GM12878 (cell line): ENCODE measurements at regions not wholly inside any gene's neighbourhood (a gene's known extent, or its start where the extent isn't known, plus 50 kb on each side); places are given as distances from the start of the nearest gene placed in this dataset.

ENCODE experiments used
- ATAC-seq: fragments of 200-7000 bp; cut with Tn5 transposase; 3 replicates; pipeline ENCODE4 v1.9.1; 2020; ENCODE audit warnings: mild to moderate bottlenecking, moderate library complexity
- BruUV-seq: library from RNA; stranded (reverse); fragments of 400-500 nt; replicated peaks from 2 replicates; lab custom pipeline; 2021; lab: Mats Ljungman, UMichigan
- CTCF ChIA-PET: fragments of 300-600 bp; sonication (Branson Sonifier 250); formaldehyde crosslinking; extraction: SDS; loops from one replicate; lab custom pipeline; 2021; ENCODE audit warnings: inconsistent platforms; lab: Yijun Ruan, JAX
- POLR2A ChIA-PET: fragments of 350-600 bp; formaldehyde crosslinking; extraction: SDS; loops from one replicate; lab custom pipeline; 2021; ENCODE audit warnings: inconsistent platforms; lab: Charles Lee
- RAD21 ChIA-PET: fragments of 300-600 bp; sonication (Branson Sonifier 250); formaldehyde crosslinking; loops from one replicate; lab custom pipeline; 2023; ENCODE audit warnings: antibody characterized with exemption; ENCODE audit not compliant: unreplicated experiment; lab: Charles Lee
- SMC1A ChIA-PET: fragments of 300-600 bp; sonication (Branson Sonifier 250); formaldehyde crosslinking; loops from one replicate; lab custom pipeline; 2023; ENCODE audit not compliant: unreplicated experiment, uncharacterized antibody; lab: Charles Lee
- DNase-seq: peaks from one replicate; pipeline ENCODE4 v3.0.0-alpha.2; 2011; ENCODE audit warnings: low read depth, low spot score
- FAIRE-seq: peaks from 3 replicates; lab custom pipeline; 2011; peaks lifted over from hg19 to GRCh38; lab: Jason Lieb, UNC
- H2AFZ ChIP-seq: 2 replicates; pipeline ENCODE4 v1.6.0; 2011; ENCODE audit warnings: low read depth, low read length, control low read depth; ENCODE audit not compliant: control insufficient read depth
- H3K27ac ChIP-seq: 2 replicates; pipeline ENCODE4 v1.5.1; 2011; ENCODE audit warnings: control low read depth; ENCODE audit not compliant: control insufficient read depth, insufficient read depth
- H3K27me3 ChIP-seq, 2 experiments: replicated peaks in 1 of 2; 2 replicates each; pipeline versions ENCODE4 v1.6.0 to v1.6.1; 2011; ENCODE audit warnings: low read length in 1 of 2; ENCODE audit not compliant: control insufficient read depth in 2 of 2, insufficient read depth in 2 of 2
- H3K36me3 ChIP-seq, 2 experiments: 2 replicates each; pipeline ENCODE4 v1.5.1; 2011; ENCODE audit warnings: low read length in 1 of 2; ENCODE audit not compliant: control insufficient read depth in 2 of 2, insufficient read depth in 2 of 2
- H3K4me1 ChIP-seq: 2 replicates; pipeline ENCODE4 v1.6.1; 2011; ENCODE audit warnings: mild to moderate bottlenecking, low read length, moderate library complexity, mixed read lengths; ENCODE audit not compliant: control insufficient read depth, insufficient read depth
- H3K4me2 ChIP-seq: 2 replicates; pipeline ENCODE4 v1.6.0; 2011; ENCODE audit warnings: control low read depth; ENCODE audit not compliant: control insufficient read depth, insufficient read depth
- H3K4me3 ChIP-seq: fragments of 200-600 bp; sonication (generic); 2 replicates; pipeline ENCODE4 v1.5.1; 2016
- H3K79me2 ChIP-seq: 2 replicates; pipeline ENCODE4 v1.6.0; 2011; ENCODE audit warnings: low read length; ENCODE audit not compliant: control insufficient read depth, insufficient read depth
- H3K9ac ChIP-seq: 2 replicates; pipeline ENCODE4 v1.8.0; 2011; ENCODE audit warnings: low read length, control low read depth, mixed read lengths; ENCODE audit not compliant: control insufficient read depth, insufficient read depth
- H3K9me3 ChIP-seq: replicated peaks from 3 replicates; pipeline ENCODE4 v1.5.1; 2011; ENCODE audit warnings: mild to moderate bottlenecking, low read length; ENCODE audit not compliant: control insufficient read depth, insufficient read depth
- H4K20me1 ChIP-seq: 2 replicates; pipeline ENCODE4 v1.6.0; 2011; ENCODE audit not compliant: control insufficient read depth, insufficient read depth
- BRCA1 ChIP-seq: IDR thresholded peaks from 2 replicates; pipeline ENCODE4 v1.6.1; 2011; ENCODE audit warnings: low read depth, low read length, improper control_type of control experiment
- CBFB ChIP-seq: IDR thresholded peaks from 2 replicates; pipeline ENCODE4 v1.6.1; 2016; ENCODE audit warnings: antibody characterized with exemption, low read depth
- ETV6 ChIP-seq, 2 experiments: fragments of 450-650 bp in 1 of 2; IDR thresholded peaks in 1 of 2; conservative IDR thresholded peaks in 1 of 2; 2 replicates each; pipeline ENCODE4 v1.6.1; 2014; ENCODE audit warnings: antibody characterized with exemption in 1 of 2, borderline replicate concordance in 1 of 2, low read depth in 1 of 2, mild to moderate bottlenecking in 1 of 2, moderate library complexity in 1 of 2
- MXI1 ChIP-seq: fragments of 150-350 bp; IDR thresholded peaks from 2 replicates; pipeline ENCODE4 v1.6.1; 2011; ENCODE audit warnings: low read depth, mild to moderate bottlenecking, inconsistent platforms, low read length, improper control_type of control experiment
- MYB ChIP-seq: fragments of 150-350 bp; IDR thresholded peaks from 2 replicates; pipeline ENCODE4 v1.6.1; 2014; ENCODE audit warnings: mild to moderate bottlenecking, low read depth, low read length, borderline replicate concordance
- NFYA ChIP-seq: IDR thresholded peaks from 2 replicates; pipeline ENCODE4 v1.6.1; 2011; ENCODE audit warnings: low read depth, mild to moderate bottlenecking, low read length, improper control_type of control experiment, borderline replicate concordance
- RELA ChIP-seq: fragments of 450-650 bp; IDR thresholded peaks from 2 replicates; pipeline ENCODE4 v1.8.0; 2014; ENCODE audit warnings: borderline replicate concordance; ENCODE audit not compliant: partially characterized antibody
- USF2 ChIP-seq: IDR thresholded peaks from 2 replicates; pipeline ENCODE4 v1.6.1; 2011; ENCODE audit warnings: low read depth, low read length, improper control_type of control experiment, borderline replicate concordance
- ZNF207 ChIP-seq: fragments of 450-650 bp; IDR thresholded peaks from 2 replicates; pipeline ENCODE4 v1.6.1; 2014; ENCODE audit warnings: antibody characterized with exemption, mild to moderate bottlenecking, borderline replicate concordance
- WGBS: methylation state at CpG from one replicate; pipeline ENCODE4 v1.1.6; 2016; ENCODE audit warnings: low lambda C conversion rate; ENCODE audit not compliant: insufficient replicate concordance, insufficient coverage; ENCODE audit errors: missing lambda C conversion rate; 5-methylcytosine and 5-hydroxymethylcytosine counted together
- in situ Hi-C: fragments of 300-500 bp; cut with MboI; formaldehyde crosslinking; loops from 9 replicates; pipeline ENCODE4 v1.14.3; 2018; ENCODE audit warnings: mixed read lengths
- intact Hi-C: fragments of 100-400 bp; cut with micrococcal nuclease; formaldehyde crosslinking; loops from one replicate; pipeline ENCODE4 v1.14.2; 2022; ENCODE audit not compliant: unreplicated experiment
- TF ChIP-seq, protein P1 (sequence below): fragments of 150-350 bp; IDR thresholded peaks from 2 replicates; pipeline ENCODE4 v1.6.1; 2016; ENCODE audit warnings: low read depth, low read length
- TF ChIP-seq, protein P2 (sequence below): fragments of 450-650 bp; IDR thresholded peaks from 2 replicates; pipeline ENCODE4 v1.6.1; 2017; ENCODE audit warnings: antibody characterized with exemption, mild to moderate bottlenecking, moderate library complexity
- TF ChIP-seq, protein P3 (sequence below), 3 experiments: IDR thresholded peaks in 2 of 3; conservative IDR thresholded peaks in 1 of 3; 2 replicates each; pipeline ENCODE4 v1.5.1; 2011; ENCODE audit warnings: low read depth in 3 of 3, low read length in 3 of 3, mild to moderate bottlenecking in 3 of 3, control low read depth in 2 of 3, moderate library complexity in 2 of 3, inconsistent platforms in 1 of 3, mixed read lengths in 1 of 3; ENCODE audit not compliant: control insufficient read depth in 2 of 3, insufficient read depth in 1 of 3; ENCODE audit errors: extremely low read depth in 1 of 3

DNA sequence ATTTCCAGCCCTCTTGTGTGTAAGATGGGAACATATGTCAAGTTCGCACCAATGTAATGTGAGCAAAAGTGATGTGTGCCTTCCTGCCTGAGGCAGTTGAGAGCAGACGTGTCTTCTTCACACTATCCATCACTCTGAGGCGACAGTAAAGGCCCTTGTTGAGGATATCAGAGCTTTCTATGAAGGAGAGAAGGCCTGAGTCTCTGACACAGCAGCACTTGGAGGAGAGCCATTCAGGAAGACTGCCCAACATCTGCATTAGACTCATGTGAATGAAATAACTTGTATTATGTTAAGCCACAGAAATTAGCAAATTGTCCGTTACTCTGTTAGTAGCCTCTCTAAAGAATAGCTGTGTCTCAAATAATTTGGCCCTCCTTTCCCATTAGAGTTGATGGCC, 108.8 kb upstream of the CCDC54 start:
- H3K4me2 ChIP-seq: no peak overlapping the region
- DNase-seq: no peak
- no peak overlapping the region for H3K4me3 ChIP-seq
- in situ Hi-C loops: no loop called here
- BruUV-seq: no TSS peak
- TF ChIP-seq MYB (no peak), BRCA1 (no peak), NFYA (no peak), RELA (no peak), ETV6 (conservative IDR thresholded peaks at IDR 0.05 in 1 of 2, IDR thresholded peaks at IDR 0.05 in 1 of 2; ENCODE audit: borderline replicate concordance in 1 of 2, low read depth in 1 of 2) (no peak), MXI1 (no peak), USF2 (no peak), CBFB (no peak), ZNF207 (no peak)
- TF ChIP-seq, protein P1, sequence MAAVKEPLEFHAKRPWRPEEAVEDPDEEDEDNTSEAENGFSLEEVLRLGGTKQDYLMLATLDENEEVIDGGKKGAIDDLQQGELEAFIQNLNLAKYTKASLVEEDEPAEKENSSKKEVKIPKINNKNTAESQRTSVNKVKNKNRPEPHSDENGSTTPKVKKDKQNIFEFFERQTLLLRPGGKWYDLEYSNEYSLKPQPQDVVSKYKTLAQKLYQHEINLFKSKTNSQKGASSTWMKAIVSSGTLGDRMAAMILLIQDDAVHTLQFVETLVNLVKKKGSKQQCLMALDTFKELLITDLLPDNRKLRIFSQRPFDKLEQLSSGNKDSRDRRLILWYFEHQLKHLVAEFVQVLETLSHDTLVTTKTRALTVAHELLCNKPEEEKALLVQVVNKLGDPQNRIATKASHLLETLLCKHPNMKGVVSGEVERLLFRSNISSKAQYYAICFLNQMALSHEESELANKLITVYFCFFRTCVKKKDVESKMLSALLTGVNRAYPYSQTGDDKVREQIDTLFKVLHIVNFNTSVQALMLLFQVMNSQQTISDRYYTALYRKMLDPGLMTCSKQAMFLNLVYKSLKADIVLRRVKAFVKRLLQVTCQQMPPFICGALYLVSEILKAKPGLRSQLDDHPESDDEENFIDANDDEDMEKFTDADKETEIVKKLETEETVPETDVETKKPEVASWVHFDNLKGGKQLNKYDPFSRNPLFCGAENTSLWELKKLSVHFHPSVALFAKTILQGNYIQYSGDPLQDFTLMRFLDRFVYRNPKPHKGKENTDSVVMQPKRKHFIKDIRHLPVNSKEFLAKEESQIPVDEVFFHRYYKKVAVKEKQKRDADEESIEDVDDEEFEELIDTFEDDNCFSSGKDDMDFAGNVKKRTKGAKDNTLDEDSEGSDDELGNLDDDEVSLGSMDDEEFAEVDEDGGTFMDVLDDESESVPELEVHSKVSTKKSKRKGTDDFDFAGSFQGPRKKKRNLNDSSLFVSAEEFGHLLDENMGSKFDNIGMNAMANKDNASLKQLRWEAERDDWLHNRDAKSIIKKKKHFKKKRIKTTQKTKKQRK: no peak
- TF ChIP-seq, protein P2, sequence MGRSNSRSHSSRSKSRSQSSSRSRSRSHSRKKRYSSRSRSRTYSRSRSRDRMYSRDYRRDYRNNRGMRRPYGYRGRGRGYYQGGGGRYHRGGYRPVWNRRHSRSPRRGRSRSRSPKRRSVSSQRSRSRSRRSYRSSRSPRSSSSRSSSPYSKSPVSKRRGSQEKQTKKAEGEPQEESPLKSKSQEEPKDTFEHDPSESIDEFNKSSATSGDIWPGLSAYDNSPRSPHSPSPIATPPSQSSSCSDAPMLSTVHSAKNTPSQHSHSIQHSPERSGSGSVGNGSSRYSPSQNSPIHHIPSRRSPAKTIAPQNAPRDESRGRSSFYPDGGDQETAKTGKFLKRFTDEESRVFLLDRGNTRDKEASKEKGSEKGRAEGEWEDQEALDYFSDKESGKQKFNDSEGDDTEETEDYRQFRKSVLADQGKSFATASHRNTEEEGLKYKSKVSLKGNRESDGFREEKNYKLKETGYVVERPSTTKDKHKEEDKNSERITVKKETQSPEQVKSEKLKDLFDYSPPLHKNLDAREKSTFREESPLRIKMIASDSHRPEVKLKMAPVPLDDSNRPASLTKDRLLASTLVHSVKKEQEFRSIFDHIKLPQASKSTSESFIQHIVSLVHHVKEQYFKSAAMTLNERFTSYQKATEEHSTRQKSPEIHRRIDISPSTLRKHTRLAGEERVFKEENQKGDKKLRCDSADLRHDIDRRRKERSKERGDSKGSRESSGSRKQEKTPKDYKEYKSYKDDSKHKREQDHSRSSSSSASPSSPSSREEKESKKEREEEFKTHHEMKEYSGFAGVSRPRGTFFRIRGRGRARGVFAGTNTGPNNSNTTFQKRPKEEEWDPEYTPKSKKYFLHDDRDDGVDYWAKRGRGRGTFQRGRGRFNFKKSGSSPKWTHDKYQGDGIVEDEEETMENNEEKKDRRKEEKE: no peak
- TF ChIP-seq, protein P3, sequence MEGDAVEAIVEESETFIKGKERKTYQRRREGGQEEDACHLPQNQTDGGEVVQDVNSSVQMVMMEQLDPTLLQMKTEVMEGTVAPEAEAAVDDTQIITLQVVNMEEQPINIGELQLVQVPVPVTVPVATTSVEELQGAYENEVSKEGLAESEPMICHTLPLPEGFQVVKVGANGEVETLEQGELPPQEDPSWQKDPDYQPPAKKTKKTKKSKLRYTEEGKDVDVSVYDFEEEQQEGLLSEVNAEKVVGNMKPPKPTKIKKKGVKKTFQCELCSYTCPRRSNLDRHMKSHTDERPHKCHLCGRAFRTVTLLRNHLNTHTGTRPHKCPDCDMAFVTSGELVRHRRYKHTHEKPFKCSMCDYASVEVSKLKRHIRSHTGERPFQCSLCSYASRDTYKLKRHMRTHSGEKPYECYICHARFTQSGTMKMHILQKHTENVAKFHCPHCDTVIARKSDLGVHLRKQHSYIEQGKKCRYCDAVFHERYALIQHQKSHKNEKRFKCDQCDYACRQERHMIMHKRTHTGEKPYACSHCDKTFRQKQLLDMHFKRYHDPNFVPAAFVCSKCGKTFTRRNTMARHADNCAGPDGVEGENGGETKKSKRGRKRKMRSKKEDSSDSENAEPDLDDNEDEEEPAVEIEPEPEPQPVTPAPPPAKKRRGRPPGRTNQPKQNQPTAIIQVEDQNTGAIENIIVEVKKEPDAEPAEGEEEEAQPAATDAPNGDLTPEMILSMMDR (IDR thresholded peaks at IDR 0.05 in 2 of 3, conservative IDR thresholded peaks at IDR 0.05 in 1 of 3; ENCODE audit: control insufficient read depth in 2 of 3, extremely low read depth in 1 of 3, insufficient read depth in 1 of 3, low read depth in 3 of 3, low read length in 3 of 3): no peak
- TF ChIP-seq, all 136 proteins: peak for 0
- Histone ChIP-seq H3K9ac (no peak overlapping the region), H3K27me3 (no peaks in the 10 kb centered on the region; a peak in 2 of 4 replicates), H2AFZ (no peak overlapping the region), H4K20me1 (no peaks in the 10 kb centered on the region), H3K9me3 (no peaks in the 10 kb centered on the region), H3K4me1 (no peaks in the 10 kb centered on the region), H3K36me3 (no peaks in the 10 kb centered on the region), H3K27ac (no peak overlapping the region), H3K79me2 (no peaks in the 10 kb centered on the region)
- CTCF ChIA-PET: interaction anchor here (0.6 to 1.4 kb wide), 2 partner anchors 32 to 870 kb away, joined by 3 to 4 read pairs; no protein-coding TSS in a partner anchor
- WGBS: 41% methylated on average over 4 of the region's 4 CpGs
- RAD21 ChIA-PET: interaction anchor here (1.1 kb wide), 1 partner anchor 153 kb away, joined by 3 read pairs; no protein-coding TSS in a partner anchor
- FAIRE-seq: no peak
- ATAC-seq: no peak
- intact Hi-C loops: no loop called here
- POLR2A ChIA-PET: no interaction called here
- SMC1A ChIA-PET: interaction anchor here (1.0 kb wide), 1 partner anchor 153 kb away, joined by 3 read pairs; no protein-coding TSS in a partner anchor
